ENCODE measurements at regions not wholly inside any gene's neighbourhood (a gene's known extent, or its start where the extent isn't known, plus 50 kb on each side); places are given as distances from the start of the nearest gene placed in this dataset.

DNA sequence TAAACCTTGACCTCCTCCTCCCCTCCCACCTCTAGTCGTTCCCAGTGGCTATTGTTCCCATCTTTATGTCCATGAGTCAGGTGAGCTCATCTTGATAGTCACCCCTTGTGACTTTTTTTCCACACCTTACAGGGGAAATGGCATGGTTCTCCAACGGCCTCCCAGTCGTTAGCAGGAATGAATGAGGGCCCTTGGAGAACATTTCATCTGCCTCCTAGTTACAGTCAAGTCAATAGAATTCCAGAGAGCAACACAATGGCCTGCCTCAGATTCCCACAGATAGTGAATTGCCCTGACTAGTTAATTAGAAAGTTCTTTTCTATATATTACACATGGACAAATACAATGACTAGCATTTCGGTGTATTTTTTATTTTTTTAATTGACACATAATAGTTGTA lies 262.6 kb downstream of the ATPSCKMT start:
- TF ChIP-seq, protein P1, sequence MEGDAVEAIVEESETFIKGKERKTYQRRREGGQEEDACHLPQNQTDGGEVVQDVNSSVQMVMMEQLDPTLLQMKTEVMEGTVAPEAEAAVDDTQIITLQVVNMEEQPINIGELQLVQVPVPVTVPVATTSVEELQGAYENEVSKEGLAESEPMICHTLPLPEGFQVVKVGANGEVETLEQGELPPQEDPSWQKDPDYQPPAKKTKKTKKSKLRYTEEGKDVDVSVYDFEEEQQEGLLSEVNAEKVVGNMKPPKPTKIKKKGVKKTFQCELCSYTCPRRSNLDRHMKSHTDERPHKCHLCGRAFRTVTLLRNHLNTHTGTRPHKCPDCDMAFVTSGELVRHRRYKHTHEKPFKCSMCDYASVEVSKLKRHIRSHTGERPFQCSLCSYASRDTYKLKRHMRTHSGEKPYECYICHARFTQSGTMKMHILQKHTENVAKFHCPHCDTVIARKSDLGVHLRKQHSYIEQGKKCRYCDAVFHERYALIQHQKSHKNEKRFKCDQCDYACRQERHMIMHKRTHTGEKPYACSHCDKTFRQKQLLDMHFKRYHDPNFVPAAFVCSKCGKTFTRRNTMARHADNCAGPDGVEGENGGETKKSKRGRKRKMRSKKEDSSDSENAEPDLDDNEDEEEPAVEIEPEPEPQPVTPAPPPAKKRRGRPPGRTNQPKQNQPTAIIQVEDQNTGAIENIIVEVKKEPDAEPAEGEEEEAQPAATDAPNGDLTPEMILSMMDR (IDR thresholded peaks at IDR 0.05 in 2 of 3, conservative IDR thresholded peaks at IDR 0.05 in 1 of 3; ENCODE audit: borderline replicate concordance in 1 of 3, insufficient read depth in 1 of 3, low read depth in 2 of 3, low read length in 2 of 3) = no peak
- no peak for TF ChIP-seq POLR2AphosphoS5 (IDR thresholded peaks at IDR 0.05; ENCODE audit: low read depth, low read length)
- Histone ChIP-seq H3K27ac (ENCODE audit: low read depth, low read length) (no peak overlapping the region), H3K27me3 (ENCODE audit: insufficient read depth, low read length) (no peaks in the 10 kb centered on the region), H3K79me2 (ENCODE audit: insufficient read depth, low read length) (no peaks in the 10 kb centered on the region), H3K9me2 (ENCODE audit: insufficient read depth) (no peaks in the 10 kb centered on the region), H3K4me3 (replicated peaks in 1 of 2; ENCODE audit: low read depth in 1 of 2, low read length in 2 of 2) (no peak overlapping the region), H3K4me1 (ENCODE audit: control insufficient read depth in 1 of 2, insufficient read depth in 2 of 2, low read length in 2 of 2) (no peaks in the 10 kb centered on the region), H2AFZ (ENCODE audit: low read depth, low read length, poor library complexity, severe bottlenecking) (no peak overlapping the region), H3K36me3 (ENCODE audit: control insufficient read depth in 1 of 2, insufficient read depth in 2 of 2, low read length in 2 of 2) (no peaks in the 10 kb centered on the region), H3K4me2 (ENCODE audit: low read length) (no peak overlapping the region), H3K9me3 (ENCODE audit: control insufficient read depth in 1 of 2, insufficient read depth in 1 of 2, low read depth in 1 of 2, low read length in 2 of 2) (no peaks in the 10 kb centered on the region), H4K20me1 (ENCODE audit: insufficient read depth) (no peaks in the 10 kb centered on the region), H3K9ac (ENCODE audit: low read length) (no peak overlapping the region)
- no peak for DNase-seq (ENCODE audit: low read depth, low spot score)
- ChIA-PET CTCF (no interaction called here), POLR2A (no interaction called here), RAD21 (ENCODE audit: low non-redundant PET in 1 of 2, low total read pairs in 2 of 2, uncharacterized antibody in 2 of 2, unreplicated experiment in 2 of 2) (no interaction called here)
- intact Hi-C loops (cut with micrococcal nuclease) = no loop called here
- no TSS peak for BruUV-seq (replicated peaks)
- ATAC-seq = no peak

DNA sequence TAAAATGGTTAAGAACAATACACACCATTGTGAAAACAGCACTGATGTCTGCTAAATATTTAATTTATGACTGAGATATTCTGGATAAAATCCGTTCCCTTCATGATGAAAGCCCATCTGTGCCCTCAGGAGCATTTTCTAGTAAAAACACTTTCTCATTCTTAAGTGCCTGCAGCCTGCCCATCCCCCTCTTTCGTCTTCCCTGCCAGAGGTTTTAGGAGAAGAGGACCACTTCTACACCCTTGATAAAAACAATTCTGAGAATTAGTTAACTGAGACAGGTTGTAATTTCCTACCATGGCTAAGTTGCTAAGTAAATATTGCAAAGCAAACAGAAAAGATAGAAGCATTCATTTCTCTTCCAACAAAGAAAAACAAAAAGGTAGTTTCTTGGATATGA lies 272.6 kb downstream of the ATPSCKMT start:
- Histone ChIP-seq H3K4me2 (ENCODE audit: low read length) (no peak overlapping the region), H3K9me2 (ENCODE audit: insufficient read depth) (no peaks in the 10 kb centered on the region), H3K4me1 (ENCODE audit: control insufficient read depth in 1 of 2, insufficient read depth in 2 of 2, low read length in 2 of 2) (no peaks in the 10 kb centered on the region), H3K79me2 (ENCODE audit: insufficient read depth, low read length) (no peaks in the 10 kb centered on the region), H3K27ac (ENCODE audit: low read depth, low read length) (no peak overlapping the region), H4K20me1 (ENCODE audit: insufficient read depth) (no peaks in the 10 kb centered on the region), H3K27me3 (ENCODE audit: insufficient read depth, low read length) (no peaks in the 10 kb centered on the region), H3K4me3 (replicated peaks in 1 of 2; ENCODE audit: low read depth in 1 of 2, low read length in 2 of 2) (no peak overlapping the region), H3K36me3 (ENCODE audit: control insufficient read depth in 1 of 2, insufficient read depth in 2 of 2, low read length in 2 of 2) (no peaks in the 10 kb centered on the region), H2AFZ (ENCODE audit: low read depth, low read length, poor library complexity, severe bottlenecking) (no peak overlapping the region), H3K9me3 (ENCODE audit: control insufficient read depth in 1 of 2, insufficient read depth in 1 of 2, low read depth in 1 of 2, low read length in 2 of 2) (no peaks in the 10 kb centered on the region), H3K9ac (ENCODE audit: low read length) (no peak overlapping the region)
- BruUV-seq (replicated peaks) = no TSS peak
- DNase-seq (ENCODE audit: low read depth, low spot score) (no peak), ATAC-seq (no peak)
- intact Hi-C loops (cut with micrococcal nuclease) = no loop called here
- CTCF ChIA-PET = no interaction called here
- RAD21 ChIA-PET (ENCODE audit: low non-redundant PET in 1 of 2, low total read pairs in 2 of 2, uncharacterized antibody in 2 of 2, unreplicated experiment in 2 of 2) = no interaction called here
- POLR2A ChIA-PET = no interaction called here
- TF ChIP-seq POLR2AphosphoS5 (IDR thresholded peaks at IDR 0.05; ENCODE audit: low read depth, low read length) = no peak
- TF ChIP-seq CBX3 (IDR thresholded peaks at IDR 0.05; ENCODE audit: low read depth) = no peak
- TF ChIP-seq, protein P2, sequence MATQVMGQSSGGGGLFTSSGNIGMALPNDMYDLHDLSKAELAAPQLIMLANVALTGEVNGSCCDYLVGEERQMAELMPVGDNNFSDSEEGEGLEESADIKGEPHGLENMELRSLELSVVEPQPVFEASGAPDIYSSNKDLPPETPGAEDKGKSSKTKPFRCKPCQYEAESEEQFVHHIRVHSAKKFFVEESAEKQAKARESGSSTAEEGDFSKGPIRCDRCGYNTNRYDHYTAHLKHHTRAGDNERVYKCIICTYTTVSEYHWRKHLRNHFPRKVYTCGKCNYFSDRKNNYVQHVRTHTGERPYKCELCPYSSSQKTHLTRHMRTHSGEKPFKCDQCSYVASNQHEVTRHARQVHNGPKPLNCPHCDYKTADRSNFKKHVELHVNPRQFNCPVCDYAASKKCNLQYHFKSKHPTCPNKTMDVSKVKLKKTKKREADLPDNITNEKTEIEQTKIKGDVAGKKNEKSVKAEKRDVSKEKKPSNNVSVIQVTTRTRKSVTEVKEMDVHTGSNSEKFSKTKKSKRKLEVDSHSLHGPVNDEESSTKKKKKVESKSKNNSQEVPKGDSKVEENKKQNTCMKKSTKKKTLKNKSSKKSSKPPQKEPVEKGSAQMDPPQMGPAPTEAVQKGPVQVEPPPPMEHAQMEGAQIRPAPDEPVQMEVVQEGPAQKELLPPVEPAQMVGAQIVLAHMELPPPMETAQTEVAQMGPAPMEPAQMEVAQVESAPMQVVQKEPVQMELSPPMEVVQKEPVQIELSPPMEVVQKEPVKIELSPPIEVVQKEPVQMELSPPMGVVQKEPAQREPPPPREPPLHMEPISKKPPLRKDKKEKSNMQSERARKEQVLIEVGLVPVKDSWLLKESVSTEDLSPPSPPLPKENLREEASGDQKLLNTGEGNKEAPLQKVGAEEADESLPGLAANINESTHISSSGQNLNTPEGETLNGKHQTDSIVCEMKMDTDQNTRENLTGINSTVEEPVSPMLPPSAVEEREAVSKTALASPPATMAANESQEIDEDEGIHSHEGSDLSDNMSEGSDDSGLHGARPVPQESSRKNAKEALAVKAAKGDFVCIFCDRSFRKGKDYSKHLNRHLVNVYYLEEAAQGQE (IDR thresholded peaks at IDR 0.05; ENCODE audit: low read depth) = no peak
- no peak for TF ChIP-seq SRF (IDR thresholded peaks at IDR 0.05; ENCODE audit: low read depth)
- no peak for TF ChIP-seq CEBPB (IDR thresholded peaks at IDR 0.05; ENCODE audit: low read depth)
- TF ChIP-seq SIN3A (IDR thresholded peaks at IDR 0.05; ENCODE audit: low read depth) = no peak
- no peak for TF ChIP-seq SP1 (IDR thresholded peaks at IDR 0.05; ENCODE audit: low read depth)
- TF ChIP-seq FOSL1 (IDR thresholded peaks at IDR 0.05; ENCODE audit: low read depth) = no peak
- TF ChIP-seq, protein P1 (IDR thresholded peaks at IDR 0.05 in 2 of 3, conservative IDR thresholded peaks at IDR 0.05 in 1 of 3; ENCODE audit: borderline replicate concordance in 1 of 3, insufficient read depth in 1 of 3, low read depth in 2 of 3, low read length in 2 of 3) = no peak
- TF ChIP-seq EGR1 (IDR thresholded peaks at IDR 0.05; ENCODE audit: low read depth) = no peak
- no peak for TF ChIP-seq POLR2A (IDR thresholded peaks at IDR 0.05; ENCODE audit: borderline replicate concordance, extremely low read depth, insufficient read depth, insufficient read length)
- TF ChIP-seq RAD21 (IDR thresholded peaks at IDR 0.05; ENCODE audit: low read depth) = no peak
- no peak for TF ChIP-seq YY1 (IDR thresholded peaks at IDR 0.05; ENCODE audit: extremely low read depth, insufficient replicate concordance, low read depth, low read length)
- TF ChIP-seq TCF7L2 (IDR thresholded peaks at IDR 0.05; ENCODE audit: borderline replicate concordance, extremely low read depth, insufficient read depth, insufficient read length) = no peak
